NCI-H345 treated with DMSO at 0.1 percent for 48 hours (cell line): ENCODE measurements at regions not wholly inside any gene's neighbourhood (a gene's known extent, or its start where the extent isn't known, plus 50 kb on each side); places are given as distances from the start of the nearest gene placed in this dataset.
A peak's percentile ranks its signal among the peaks of the same experiment; 100 is the strongest.
"Not testable (repeated sequence)": the region's sequence is repeated elsewhere in the genome, so short reads cannot be mapped to it uniquely, and the experiment has no call there.

ENCODE experiments used
- DNase-seq: peaks from one replicate; lab custom pipeline; 2025; ENCODE audit not compliant: unreplicated experiment; lab: John Stamatoyannopoulos, UW

DNA sequence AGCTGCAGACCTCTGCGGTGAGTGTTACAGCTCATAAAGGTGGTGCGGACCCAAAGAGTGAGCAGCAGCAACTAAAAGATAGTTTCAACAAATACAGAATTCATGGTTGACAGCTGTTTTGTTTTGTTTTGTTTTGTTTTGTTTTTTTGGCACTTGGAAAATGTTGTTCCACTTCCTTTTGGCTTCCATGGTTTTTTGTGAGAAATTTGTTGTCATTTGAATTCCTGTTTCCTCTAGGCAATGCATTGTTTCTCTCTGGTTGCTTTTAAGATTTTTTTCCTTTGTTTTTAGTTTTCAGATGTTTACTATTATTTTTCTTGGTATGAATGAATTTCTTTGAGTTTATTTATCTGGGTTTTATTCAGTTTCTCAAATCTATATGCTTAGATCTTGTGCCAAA is 229.4 kb downstream of the MID1IP1 start:
- DNase-seq: no peak

DNA sequence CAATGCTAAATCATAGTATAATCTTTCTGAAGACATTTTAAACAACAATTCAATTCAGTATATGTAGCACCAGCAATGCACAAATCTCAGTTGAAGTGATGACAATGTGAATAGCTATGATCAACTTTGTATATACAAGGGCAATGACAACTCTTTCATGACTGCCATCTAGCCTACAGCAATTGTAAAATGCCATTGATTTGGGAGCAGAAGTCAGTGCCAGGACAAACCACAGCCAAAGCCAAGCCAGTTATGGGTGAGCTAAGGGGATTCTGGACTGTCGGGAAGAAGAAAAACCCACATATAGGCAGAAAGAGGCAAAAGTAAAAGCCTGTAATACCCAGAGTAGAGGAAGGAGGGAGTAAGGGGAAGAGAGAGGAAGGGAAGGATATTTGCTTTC is 238.6 kb downstream of the MID1IP1 start:
- no peak for DNase-seq

GRCh38 chrX:39043838-39044550 is 242.7 kb downstream of the MID1IP1 start:
- no peak for DNase-seq

DNA sequence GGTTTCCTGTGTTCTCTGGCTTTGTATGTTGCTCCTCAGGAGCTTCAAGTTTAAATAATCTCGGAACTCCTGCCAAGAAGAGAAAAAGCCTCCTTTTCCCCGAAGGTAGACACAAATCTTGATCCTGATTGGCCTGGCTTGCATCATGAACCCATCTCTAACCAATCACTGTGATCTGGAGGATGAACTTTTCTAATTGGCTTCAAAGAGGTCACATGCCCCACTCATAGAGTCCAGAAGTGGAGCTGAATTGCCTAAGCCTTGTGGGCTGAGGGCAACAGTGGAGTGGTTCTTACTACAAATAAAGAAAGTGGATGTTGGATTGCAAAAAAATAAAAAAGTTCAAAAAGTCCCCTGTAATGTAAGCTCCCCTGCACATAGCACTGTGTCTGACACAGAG is 245.9 kb downstream of the MID1IP1 start:
- DNase-seq: no peak

GRCh38 chrX:39049975-39050374 is 248.7 kb downstream of the MID1IP1 start:
- no peak for DNase-seq

DNA sequence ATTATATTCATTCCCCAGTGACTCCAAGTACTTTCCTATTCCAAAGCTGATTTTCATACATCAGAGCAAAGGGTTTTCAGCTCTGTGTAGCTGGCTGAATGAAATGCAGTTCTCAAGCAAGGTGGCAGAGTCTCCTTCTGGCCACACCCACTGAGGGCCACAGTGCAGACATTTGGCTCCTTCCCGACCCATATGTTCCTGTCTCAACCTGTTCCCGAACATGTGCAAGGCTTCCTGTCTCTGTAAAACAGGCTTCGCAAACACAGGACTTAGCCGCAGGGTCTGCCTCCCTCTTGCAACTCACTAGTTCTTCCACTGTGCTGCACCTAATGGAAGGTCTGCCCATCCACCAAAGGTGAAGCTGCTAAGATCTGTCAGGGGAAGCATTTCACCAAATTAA is 249.2 kb downstream of the MID1IP1 start:
- no peak for DNase-seq

DNA sequence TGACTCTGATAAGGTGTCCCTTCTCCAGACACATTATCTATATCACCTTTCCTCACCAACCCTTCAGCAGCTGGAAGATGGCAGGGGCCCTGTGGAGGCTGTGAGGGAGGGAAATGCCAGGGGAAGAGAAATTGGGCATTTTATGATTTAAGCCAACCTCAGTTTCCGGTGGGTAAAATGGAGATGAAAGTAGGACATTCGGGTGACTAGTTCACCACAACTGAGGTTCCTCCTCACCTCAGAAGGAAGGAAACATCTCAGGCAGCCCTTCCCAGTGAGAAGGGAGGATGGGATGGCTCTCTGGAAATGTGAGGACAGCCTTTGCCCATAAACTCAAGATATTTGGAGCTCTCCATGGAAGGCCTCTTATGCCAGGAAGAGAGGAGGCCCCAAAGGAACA is 251.5 kb downstream of the MID1IP1 start:
- no peak for DNase-seq

GRCh38 chrX:39058724-39059123 is 257.5 kb downstream of the MID1IP1 start:
- no peak for DNase-seq

- no peak for DNase-seq
Observed at GRCh38 chrX:39059866-39060265, 258.6 kb downstream of the MID1IP1 start.

GRCh38 chrX:39063037-39063436 is 261.8 kb downstream of the MID1IP1 start:
- no peak for DNase-seq

GRCh38 chrX:39063702-39064101 is 262.4 kb downstream of the MID1IP1 start:
- DNase-seq: no peak

DNA sequence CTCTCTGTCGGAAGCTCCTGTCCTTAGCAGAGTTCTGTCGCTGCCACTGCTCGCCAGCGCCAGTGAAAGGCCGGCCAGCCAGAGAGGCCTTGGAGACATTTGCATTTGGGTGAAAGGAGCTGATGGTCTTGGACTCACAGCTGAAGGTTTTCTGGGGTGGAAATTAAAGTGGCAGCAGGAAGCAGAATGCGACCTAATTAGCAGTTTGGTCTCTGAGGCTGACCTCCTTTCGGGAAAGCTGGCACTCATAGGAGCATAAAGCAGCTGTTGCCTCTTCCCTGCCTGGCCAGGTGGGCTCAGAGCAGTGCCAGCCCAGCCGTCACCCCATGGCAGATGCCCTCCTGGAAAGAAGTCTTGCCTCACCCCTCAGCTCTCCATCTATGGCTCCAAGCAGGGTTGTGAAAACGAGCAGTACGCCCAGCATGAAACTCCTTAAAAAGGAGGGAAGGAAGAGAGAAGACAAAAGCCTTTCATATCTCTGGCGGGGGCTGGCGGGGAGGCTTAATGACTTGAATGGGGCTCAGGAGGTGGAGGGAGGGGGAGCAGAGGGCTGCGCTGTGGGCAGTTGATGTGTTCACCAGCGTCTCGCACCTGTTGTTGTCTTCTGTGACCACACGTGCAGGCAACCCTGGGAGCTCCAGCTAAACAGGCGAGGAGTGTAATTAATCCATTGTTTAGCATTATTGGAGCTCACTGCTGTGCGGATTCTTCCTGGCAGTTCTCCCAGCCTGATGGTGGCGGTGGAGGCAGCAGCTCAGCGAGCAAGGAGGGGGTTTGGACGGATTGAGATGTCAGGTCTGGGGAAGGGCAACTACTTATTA is 264.0 kb downstream of the MID1IP1 start:
- DNase-seq: peak; percentile 46

GRCh38 chrX:39067866-39068265 is 266.6 kb downstream of the MID1IP1 start:
- no peak for DNase-seq

DNA sequence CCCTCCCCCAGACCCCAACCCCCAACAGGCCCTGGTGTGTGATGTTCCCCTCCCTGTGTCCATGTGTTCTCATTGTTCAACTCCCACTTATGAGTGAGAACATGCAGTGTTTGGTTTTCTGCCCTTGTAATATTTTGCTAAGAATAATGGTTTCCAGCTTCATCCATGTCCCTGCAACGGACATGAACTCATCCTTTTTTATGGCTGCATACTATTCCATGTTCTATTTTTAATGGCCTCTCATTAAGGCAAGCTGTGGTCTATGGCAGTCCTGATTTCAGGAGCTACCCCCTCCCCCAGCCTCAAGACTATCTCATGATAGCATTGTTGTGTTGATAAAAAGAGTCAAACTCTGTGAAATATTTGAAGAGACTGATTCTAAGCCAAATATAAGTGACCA is 267.4 kb downstream of the MID1IP1 start:
- DNase-seq: not testable (repeated sequence)

DNA sequence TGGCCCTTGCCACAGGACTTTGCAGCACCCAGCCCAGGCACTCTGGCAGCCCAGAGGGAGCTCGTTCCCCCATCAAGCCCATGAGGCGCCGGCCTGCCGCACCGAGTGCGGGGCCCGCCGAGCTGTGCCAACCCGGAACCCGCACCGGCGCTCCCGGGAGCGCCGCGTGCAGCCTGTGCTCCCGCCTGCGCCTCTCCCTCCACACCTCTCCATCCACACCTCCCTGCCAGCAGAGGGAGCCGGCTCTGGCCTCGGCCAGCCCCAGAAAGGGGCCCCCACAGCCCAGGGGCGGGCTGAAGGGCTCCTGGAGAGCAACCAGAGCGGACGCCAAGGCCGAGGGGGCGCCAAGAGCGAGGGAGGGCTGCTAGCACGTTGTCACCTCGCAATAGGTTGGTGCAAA is 268.8 kb downstream of the MID1IP1 start:
- no peak for DNase-seq

- no peak for DNase-seq
Observed at GRCh38 chrX:39073131-39073530, 271.9 kb downstream of the MID1IP1 start.

DNA sequence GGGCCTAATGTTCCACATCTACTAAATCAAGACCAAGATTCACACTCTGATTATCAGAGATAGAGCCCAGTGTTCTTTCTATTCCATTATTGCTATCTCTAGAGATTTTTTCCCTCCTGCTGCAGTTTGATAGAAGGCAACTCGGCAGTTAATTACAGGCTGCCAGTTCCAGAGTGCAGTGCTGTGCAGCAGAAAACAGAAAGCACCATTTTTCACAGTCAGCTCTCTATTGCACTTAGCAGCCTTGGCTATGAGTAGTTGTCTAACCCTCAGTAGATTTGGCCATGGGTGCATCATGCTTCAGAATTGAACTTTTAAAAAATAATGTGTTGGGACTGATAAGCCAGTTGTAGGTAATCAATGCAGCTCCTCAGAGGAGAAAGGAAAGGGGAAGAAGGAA is 295.3 kb downstream of the MID1IP1 start:
- DNase-seq: no peak

GRCh38 chrX:39104745-39105144 is 303.5 kb downstream of the MID1IP1 start:
- no peak for DNase-seq

GRCh38 chrX:39112143-39112542 is 310.9 kb downstream of the MID1IP1 start:
- DNase-seq: no peak

DNA sequence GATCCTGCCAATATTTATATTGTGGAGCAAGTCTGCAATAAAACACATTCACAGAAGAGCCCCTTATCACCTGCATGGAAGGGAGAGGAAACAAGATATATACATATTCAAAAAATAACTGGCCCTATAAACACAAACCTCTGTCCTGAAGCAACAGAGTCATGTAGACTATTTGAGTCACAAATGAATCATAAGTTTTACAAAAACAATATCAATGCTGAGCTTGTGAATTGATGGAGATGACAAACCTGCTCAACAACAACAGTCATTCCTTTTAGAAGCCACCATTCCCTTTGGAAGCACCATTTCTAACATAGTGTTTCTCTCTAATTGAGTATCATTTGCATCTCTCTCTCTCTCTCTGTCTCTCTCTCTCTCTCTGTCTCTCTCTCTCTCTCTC is 313.9 kb downstream of the MID1IP1 start:
- no peak for DNase-seq

- DNase-seq: no peak
Observed at GRCh38 chrX:39117101-39117500, 315.8 kb downstream of the MID1IP1 start.

DNA sequence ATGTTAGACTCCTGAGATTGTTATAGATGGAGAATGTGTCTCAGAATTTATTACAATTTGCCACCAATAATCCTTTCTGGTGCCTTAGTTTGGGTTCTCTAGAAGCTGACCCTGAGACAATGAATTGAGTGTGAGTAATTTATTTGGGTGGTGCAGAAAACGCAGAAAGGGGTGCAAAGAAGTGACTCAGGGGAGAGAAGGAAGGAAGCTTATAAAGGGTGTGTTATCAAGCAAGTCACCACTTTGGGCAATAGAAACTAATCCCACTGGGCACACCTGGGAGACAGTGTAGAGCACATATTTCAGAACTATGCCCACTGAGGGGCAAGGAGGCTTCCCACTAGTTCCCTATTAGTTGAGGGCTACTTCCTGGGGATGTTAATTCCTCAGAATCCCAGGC is 320.6 kb downstream of the MID1IP1 start:
- DNase-seq: no peak

- DNase-seq: no peak
Observed at GRCh38 chrX:39125834-39126233, 324.6 kb downstream of the MID1IP1 start.
